ENCODE measurements at regions not wholly inside any gene's neighbourhood (a gene's known extent, or its start where the extent isn't known, plus 50 kb on each side); places are given as distances from the start of the nearest gene placed in this dataset.

- TF ChIP-seq CTCF (IDR thresholded peaks at IDR 0.05; ENCODE audit: borderline replicate concordance, extremely low read depth, low read length, poor library complexity, severe bottlenecking), result no peak
- no peak for TF ChIP-seq EZH2 (IDR thresholded peaks at IDR 0.05; ENCODE audit: borderline replicate concordance, low read depth, low read length, severe bottlenecking)
Measured at GRCh38 chr15:95734422-95735316, 595.8 kb upstream of the NR2F2 start.
